ENCODE measurements at regions not wholly inside any gene's neighbourhood (a gene's known extent, or its start where the extent isn't known, plus 50 kb on each side); places are given as distances from the start of the nearest gene placed in this dataset.

GRCh38 chr9:108297073-108297472, 558.7 kb downstream of the ACTL7B start (continued):
- TF ChIP-seq ZFX (IDR thresholded peaks at IDR 0.05) = no peak
- TF ChIP-seq RAD21 (IDR thresholded peaks at IDR 0.05; ENCODE audit: low read depth) = no peak

GRCh38 chr9:108296056-108296455, 559.7 kb downstream of the ACTL7B start:
- Histone ChIP-seq H3K9ac (ENCODE audit: low read length) (no peak overlapping the region), H3K27ac (ENCODE audit: low read depth, low read length) (no peak overlapping the region), H3K4me3 (replicated peaks in 1 of 2; ENCODE audit: low read depth in 1 of 2, low read length in 2 of 2) (no peak overlapping the region), H2AFZ (ENCODE audit: low read depth, low read length, poor library complexity, severe bottlenecking) (no peak overlapping the region), H3K4me2 (ENCODE audit: low read length) (no peak overlapping the region), H3K4me1 (ENCODE audit: control insufficient read depth in 1 of 2, insufficient read depth in 2 of 2, low read length in 2 of 2) (no peaks in the 10 kb centered on the region), H4K20me1 (ENCODE audit: insufficient read depth) (no peaks in the 10 kb centered on the region), H3K36me3 (ENCODE audit: control insufficient read depth in 1 of 2, insufficient read depth in 2 of 2, low read length in 2 of 2) (no peaks in the 10 kb centered on the region), H3K9me3 (ENCODE audit: control insufficient read depth in 1 of 2, insufficient read depth in 1 of 2, low read depth in 1 of 2, low read length in 2 of 2) (no peaks in the 10 kb centered on the region), H3K79me2 (ENCODE audit: insufficient read depth, low read length) (no peaks in the 10 kb centered on the region), H3K9me2 (ENCODE audit: insufficient read depth) (no peaks in the 10 kb centered on the region), H3K27me3 (ENCODE audit: insufficient read depth, low read length) (no peaks in the 10 kb centered on the region)
- no peak for ATAC-seq
- TF ChIP-seq ELF1 (IDR thresholded peaks at IDR 0.05; ENCODE audit: borderline replicate concordance, low read depth) (no peak), CBX3 (IDR thresholded peaks at IDR 0.05; ENCODE audit: low read depth) (no peak), EZH2 (IDR thresholded peaks at IDR 0.05) (no peak), SIN3A (IDR thresholded peaks at IDR 0.05; ENCODE audit: low read depth) (no peak), SRF (IDR thresholded peaks at IDR 0.05; ENCODE audit: low read depth) (no peak), ZNF274 (IDR thresholded peaks at IDR 0.05; ENCODE audit: low read depth, low read length) (no peak), TCF7L2 (IDR thresholded peaks at IDR 0.05; ENCODE audit: borderline replicate concordance, extremely low read depth, insufficient read depth, insufficient read length) (no peak), POLR2A (IDR thresholded peaks at IDR 0.05; ENCODE audit: borderline replicate concordance, extremely low read depth, insufficient read depth, insufficient read length) (no peak), CTCF (IDR thresholded peaks at IDR 0.05 in 2 of 3, conservative IDR thresholded peaks at IDR 0.05 in 1 of 3; ENCODE audit: borderline replicate concordance in 1 of 3, insufficient read depth in 1 of 3, low read depth in 2 of 3, low read length in 2 of 3) (no peak), SP1 (IDR thresholded peaks at IDR 0.05; ENCODE audit: low read depth) (no peak), ZBTB33 (IDR thresholded peaks at IDR 0.05; ENCODE audit: extremely low read depth, insufficient replicate concordance, low read length) (no peak)
- no peak for DNase-seq (ENCODE audit: low read depth, low spot score)
- intact Hi-C loops (cut with micrococcal nuclease) = no loop called here
- no TSS peak for BruUV-seq (replicated peaks)
- ChIA-PET CTCF (no interaction called here), RAD21 (ENCODE audit: low non-redundant PET in 1 of 2, low total read pairs in 2 of 2, uncharacterized antibody in 2 of 2, unreplicated experiment in 2 of 2) (no interaction called here), POLR2A (no interaction called here)

Measured in HCT116 (cell line).